COLO829 (cell line): ENCODE measurements at regions not wholly inside any gene's neighbourhood (a gene's known extent, or its start where the extent isn't known, plus 50 kb on each side); places are given as distances from the start of the nearest gene placed in this dataset.

Experiments
- DNase-seq: peaks from one replicate; pipeline ENCODE4 v3.0.0; 2012; ENCODE audit warnings: low spot score

- DNase-seq = no peak
Observed at GRCh38 chr11:95549301-95549700, 240.3 kb downstream of the FAM76B start.

GRCh38 chr11:95548416-95548815 is 241.2 kb downstream of the FAM76B start:
- DNase-seq = no peak

GRCh38 chr11:95547976-95548375 is 241.6 kb downstream of the FAM76B start:
- no peak for DNase-seq

GRCh38 chr11:95547186-95547585 is 242.4 kb downstream of the FAM76B start:
- peak; percentile 32 for DNase-seq

- DNase-seq = no peak
Observed at GRCh38 chr11:95545116-95545875, 244.3 kb downstream of the FAM76B start.

GRCh38 chr11:95544095-95544856 is 245.3 kb downstream of the FAM76B start:
- DNase-seq = peak; percentile 73

GRCh38 chr11:95542868-95543551 is 246.6 kb downstream of the FAM76B start:
- no peak for DNase-seq

- DNase-seq = no peak
Observed at GRCh38 chr11:95541715-95542114, 247.9 kb downstream of the FAM76B start.

GRCh38 chr11:95536047-95536690 is 253.4 kb downstream of the FAM76B start:
- no peak for DNase-seq

- DNase-seq = no peak
Observed at GRCh38 chr11:95534809-95535208, 254.8 kb downstream of the FAM76B start.

- DNase-seq = no peak
Observed at GRCh38 chr11:95534226-95534625, 255.4 kb downstream of the FAM76B start.

GRCh38 chr11:95531116-95531515 is 258.5 kb downstream of the FAM76B start:
- DNase-seq = no peak

- DNase-seq = no peak
Observed at GRCh38 chr11:95524314-95525036, 265.1 kb downstream of the FAM76B start.

GRCh38 chr11:95522874-95523273 is 266.7 kb downstream of the FAM76B start:
- DNase-seq = no peak

GRCh38 chr11:95521862-95522261 is 267.7 kb downstream of the FAM76B start:
- DNase-seq = no peak

GRCh38 chr11:95521133-95521542 is 268.4 kb downstream of the FAM76B start:
- no peak for DNase-seq

GRCh38 chr11:95520369-95521132 is 269.0 kb downstream of the FAM76B start:
- no peak for DNase-seq

GRCh38 chr11:95519912-95520311 is 269.7 kb downstream of the FAM76B start:
- no peak for DNase-seq

GRCh38 chr11:95517453-95517852 is 272.1 kb downstream of the FAM76B start:
- no peak for DNase-seq

GRCh38 chr11:95516786-95517185 is 272.8 kb downstream of the FAM76B start:
- DNase-seq = no peak

- DNase-seq = no peak
Observed at GRCh38 chr11:95516175-95516574, 273.4 kb downstream of the FAM76B start.
